Brain microvascular endothelial cell (primary cell): ENCODE measurements at regions not wholly inside any gene's neighbourhood (a gene's known extent, or its start where the extent isn't known, plus 50 kb on each side); places are given as distances from the start of the nearest gene placed in this dataset.

Experiments
- DNase-seq: peaks from one replicate; pipeline ENCODE4 v3.0.0-alpha.2; 2020
- H3K27ac ChIP-seq: fragments of 250-450 bp; sonication (Bioruptor Pico); 2 replicates; pipeline ENCODE4 v1.5.1; 2020; ENCODE audit warnings: mild to moderate bottlenecking, moderate library complexity
- H3K27me3 ChIP-seq: fragments of 250-450 bp; sonication (Bioruptor Pico); replicated peaks from 2 replicates; pipeline ENCODE4 v1.5.1; 2020; ENCODE audit warnings: mild to moderate bottlenecking
- H3K36me3 ChIP-seq: fragments of 250-450 bp; sonication (Bioruptor Pico); replicated peaks from 2 replicates; pipeline ENCODE4 v1.5.1; 2020; ENCODE audit warnings: mild to moderate bottlenecking
- H3K4me3 ChIP-seq: 2 replicates; pipeline ENCODE4 v1.5.1; 2011; ENCODE audit warnings: low read depth, mild to moderate bottlenecking, control low read depth, low read length, moderate library complexity
- CTCF ChIP-seq: IDR thresholded peaks from 2 replicates; pipeline ENCODE4 v1.5.1; 2011; ENCODE audit warnings: low read depth, mild to moderate bottlenecking, moderate library complexity, low read length, control low read depth, inconsistent platforms; ENCODE audit errors: missing control alignments
- in situ Hi-C: cut with HindIII; loops from 2 replicates; pipeline ENCODE4 v1.10.0; 2017; ENCODE audit warnings: low sequenced_read_pairs, low pct_ligation_motif_present

- Histone ChIP-seq H3K4me3 (no peak overlapping the region), H3K27ac (no peak overlapping the region), H3K36me3 (no peaks in the 10 kb centered on the region), H3K27me3 (peaks cover 3% of the 10 kb centered on the region)
- in situ Hi-C loops = no loop called here
- no peak for DNase-seq
- TF ChIP-seq CTCF = no peak
Observed at GRCh38 chr15:77742127-77742526, 109.4 kb upstream of the LINGO1 start.

- in situ Hi-C loops = no loop called here
- Histone ChIP-seq H3K27ac (no peak overlapping the region), H3K4me3 (no peak overlapping the region), H3K36me3 (no peaks in the 10 kb centered on the region), H3K27me3 (peaks cover 4% of the 10 kb centered on the region)
- no peak for TF ChIP-seq CTCF
- no peak for DNase-seq
Observed at GRCh38 chr15:77741106-77741505, 108.4 kb upstream of the LINGO1 start.

GRCh38 chr15:77739591-77740378 is 107.1 kb upstream of the LINGO1 start:
- H3K27ac ChIP-seq = no peak overlapping the region
- H3K36me3 ChIP-seq = no peaks in the 10 kb centered on the region
- H3K27me3 ChIP-seq = peaks cover 4% of the 10 kb centered on the region
- no peak for DNase-seq
- H3K4me3 ChIP-seq = no peak overlapping the region
- TF ChIP-seq CTCF = no peak
- in situ Hi-C loops = no loop called here

GRCh38 chr15:77738441-77739302 is 106.0 kb upstream of the LINGO1 start:
- no peak overlapping the region for H3K27ac ChIP-seq
- TF ChIP-seq CTCF = no peak
- in situ Hi-C loops = no loop called here
- no peak overlapping the region for H3K4me3 ChIP-seq
- no peaks in the 10 kb centered on the region for H3K36me3 ChIP-seq
- peaks cover 4% of the 10 kb centered on the region for H3K27me3 ChIP-seq
- no peak for DNase-seq

GRCh38 chr15:77738038-77738370 is 105.3 kb upstream of the LINGO1 start:
- peaks cover 4% of the 10 kb centered on the region for H3K27me3 ChIP-seq
- DNase-seq = no peak
- TF ChIP-seq CTCF = no peak
- H3K27ac ChIP-seq = no peak overlapping the region
- no peak overlapping the region for H3K4me3 ChIP-seq
- in situ Hi-C loops = no loop called here
- no peaks in the 10 kb centered on the region for H3K36me3 ChIP-seq
